ENCODE measurements at regions not wholly inside any gene's neighbourhood (a gene's known extent, or its start where the extent isn't known, plus 50 kb on each side); places are given as distances from the start of the nearest gene placed in this dataset.

- no peak for DNase-seq (ENCODE audit: low read depth)
- CTCF ChIA-PET: no interaction called here
- H3K36me3 ChIP-seq (ENCODE audit: control insufficient read depth, insufficient read depth, low read length): no peaks in the 10 kb centered on the region
- POLR2A ChIA-PET: interaction anchor here (0.5 kb wide), 1 partner anchor 12 kb away, joined by 3 read pairs; no protein-coding TSS in a partner anchor
- no peaks in the 10 kb centered on the region for H3K27me3 ChIP-seq (ENCODE audit: control insufficient read depth, insufficient read depth, low read length)
- H3K4me3 ChIP-seq (ENCODE audit: low read depth, low read length): no peak overlapping the region
- no peak for TF ChIP-seq CTCF (IDR thresholded peaks at IDR 0.05; ENCODE audit: insufficient read depth, low read depth, low read length)
Measured at GRCh38 chr6:47392251-47392650, 82.5 kb upstream of the TNFRSF21 start.

- ChIA-PET POLR2A (no interaction called here), CTCF (interaction anchor here (1.2 kb wide), 1 partner anchor 11 kb away, joined by 3 read pairs; no protein-coding TSS in a partner anchor)
- no peak for DNase-seq (ENCODE audit: low read depth)
- Histone ChIP-seq H3K27me3 (ENCODE audit: control insufficient read depth, insufficient read depth, low read length) (no peaks in the 10 kb centered on the region), H3K36me3 (ENCODE audit: control insufficient read depth, insufficient read depth, low read length) (no peaks in the 10 kb centered on the region), H3K4me3 (ENCODE audit: low read depth, low read length) (no peak overlapping the region)
- no peak for TF ChIP-seq CTCF (IDR thresholded peaks at IDR 0.05; ENCODE audit: insufficient read depth, low read depth, low read length)
Measured at GRCh38 chr6:47396401-47397069, 81.1 kb upstream of the CD2AP start.

GRCh38 chr6:47400581-47400980 lies 77.0 kb upstream of the CD2AP start:
- no peak for DNase-seq (ENCODE audit: low read depth)
- Histone ChIP-seq H3K4me3 (ENCODE audit: low read depth, low read length) (no peak overlapping the region), H3K36me3 (ENCODE audit: control insufficient read depth, insufficient read depth, low read length) (no peaks in the 10 kb centered on the region), H3K27me3 (ENCODE audit: control insufficient read depth, insufficient read depth, low read length) (no peaks in the 10 kb centered on the region)
- no peak for TF ChIP-seq CTCF (IDR thresholded peaks at IDR 0.05; ENCODE audit: insufficient read depth, low read depth, low read length)
- ChIA-PET POLR2A (no interaction called here), CTCF (no interaction called here)

GRCh38 chr6:47402081-47402480 lies 75.5 kb upstream of the CD2AP start:
- Histone ChIP-seq H3K4me3 (ENCODE audit: low read depth, low read length) (no peak overlapping the region), H3K27me3 (ENCODE audit: control insufficient read depth, insufficient read depth, low read length) (no peaks in the 10 kb centered on the region), H3K36me3 (ENCODE audit: control insufficient read depth, insufficient read depth, low read length) (no peaks in the 10 kb centered on the region)
- no peak for DNase-seq (ENCODE audit: low read depth)
- TF ChIP-seq CTCF (IDR thresholded peaks at IDR 0.05; ENCODE audit: insufficient read depth, low read depth, low read length): no peak
- ChIA-PET CTCF (no interaction called here), POLR2A (no interaction called here)

GRCh38 chr6:47403056-47403455 lies 74.5 kb upstream of the CD2AP start:
- TF ChIP-seq CTCF (IDR thresholded peaks at IDR 0.05; ENCODE audit: insufficient read depth, low read depth, low read length): no peak
- no peaks in the 10 kb centered on the region for H3K27me3 ChIP-seq (ENCODE audit: control insufficient read depth, insufficient read depth, low read length)
- H3K36me3 ChIP-seq (ENCODE audit: control insufficient read depth, insufficient read depth, low read length): no peaks in the 10 kb centered on the region
- no peak for DNase-seq (ENCODE audit: low read depth)
- H3K4me3 ChIP-seq (ENCODE audit: low read depth, low read length): no peak overlapping the region
- ChIA-PET POLR2A (no interaction called here), CTCF (no interaction called here)
